LoVo (cell line): ENCODE measurements at regions not wholly inside any gene's neighbourhood (a gene's known extent, or its start where the extent isn't known, plus 50 kb on each side); places are given as distances from the start of the nearest gene placed in this dataset.

Experiments
- DNase-seq: peaks from one replicate; pipeline ENCODE4 v3.0.0-alpha.2; 2016; ENCODE audit warnings: low spot score

DNA sequence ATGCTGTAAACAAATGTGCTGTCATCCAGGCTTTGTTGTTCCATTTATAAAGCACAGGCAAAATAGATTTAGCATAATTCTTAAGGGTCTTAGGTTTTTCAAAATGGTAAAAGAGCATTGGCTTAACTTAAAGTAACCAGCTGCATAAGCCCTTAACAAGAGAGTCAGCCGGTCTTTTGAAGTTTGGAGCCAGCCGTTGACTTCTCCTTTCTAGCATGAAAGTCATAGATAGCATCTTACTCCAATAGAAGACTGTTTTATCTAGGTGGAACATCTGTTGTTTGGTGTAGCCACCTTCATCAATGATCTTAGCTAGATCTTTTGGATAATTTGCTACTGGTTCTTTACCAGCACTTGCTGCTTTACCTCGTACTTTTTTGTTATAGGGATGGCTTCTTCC is 297.5 kb upstream of the DCBLD2 start:
- DNase-seq: no peak

DNA sequence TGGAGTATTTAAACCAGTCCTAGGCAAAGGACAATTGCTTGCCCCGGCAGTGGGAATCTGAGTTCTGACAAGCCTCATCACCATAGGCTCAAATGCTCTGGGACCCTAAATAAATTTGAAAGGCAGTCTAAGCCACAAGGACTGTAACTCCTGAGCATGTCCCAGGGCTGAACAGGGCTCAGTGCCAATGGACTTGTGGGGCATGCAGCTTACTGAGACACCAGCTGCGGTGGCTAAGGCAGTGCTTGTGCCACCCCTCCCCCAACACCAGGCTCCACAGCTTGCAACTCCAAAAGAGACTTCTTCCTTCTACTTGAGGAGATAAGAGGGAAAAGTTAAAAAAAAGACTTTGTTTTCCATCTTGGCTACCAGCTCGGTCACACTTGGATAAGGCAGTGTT is 289.7 kb upstream of the DCBLD2 start:
- no peak for DNase-seq

DNA sequence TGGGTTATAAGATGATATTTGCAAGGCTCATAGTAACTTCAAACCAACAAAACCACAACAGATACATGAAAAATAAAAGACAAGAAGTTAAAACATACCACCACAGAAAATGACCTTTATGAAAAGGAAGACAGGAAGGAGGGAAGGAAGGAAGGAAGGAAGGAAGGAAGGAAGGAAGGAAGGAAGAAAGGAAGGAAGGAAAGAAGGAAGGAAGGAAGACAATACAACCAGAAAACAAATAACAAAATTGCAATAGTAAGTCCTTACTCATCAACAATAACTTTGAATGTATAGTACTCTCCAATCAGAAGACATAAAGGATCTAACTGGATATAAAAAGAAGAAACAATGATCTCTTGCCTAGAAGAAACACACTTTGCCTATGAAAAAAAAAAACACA is 287.4 kb upstream of the DCBLD2 start:
- DNase-seq: no peak

DNA sequence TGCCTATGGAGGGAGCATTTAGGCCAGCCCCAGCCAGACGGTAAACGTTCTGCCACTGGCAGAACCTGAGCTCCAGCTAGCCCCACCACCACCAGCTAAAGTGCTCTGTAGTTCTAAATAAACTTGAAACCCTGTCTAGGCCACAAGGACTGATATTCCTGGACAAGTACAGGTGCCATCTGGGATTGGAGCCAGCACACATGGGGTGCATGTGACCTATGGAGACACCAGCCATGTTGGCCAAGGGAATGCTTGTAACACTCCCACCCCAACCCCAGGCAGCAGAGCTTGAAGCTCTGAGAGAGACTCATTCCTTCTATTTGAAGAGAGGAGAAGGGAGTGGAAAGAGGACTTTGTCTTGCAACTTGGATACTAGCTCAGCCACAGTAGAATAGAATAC is 284.5 kb upstream of the DCBLD2 start:
- DNase-seq: no peak

DNA sequence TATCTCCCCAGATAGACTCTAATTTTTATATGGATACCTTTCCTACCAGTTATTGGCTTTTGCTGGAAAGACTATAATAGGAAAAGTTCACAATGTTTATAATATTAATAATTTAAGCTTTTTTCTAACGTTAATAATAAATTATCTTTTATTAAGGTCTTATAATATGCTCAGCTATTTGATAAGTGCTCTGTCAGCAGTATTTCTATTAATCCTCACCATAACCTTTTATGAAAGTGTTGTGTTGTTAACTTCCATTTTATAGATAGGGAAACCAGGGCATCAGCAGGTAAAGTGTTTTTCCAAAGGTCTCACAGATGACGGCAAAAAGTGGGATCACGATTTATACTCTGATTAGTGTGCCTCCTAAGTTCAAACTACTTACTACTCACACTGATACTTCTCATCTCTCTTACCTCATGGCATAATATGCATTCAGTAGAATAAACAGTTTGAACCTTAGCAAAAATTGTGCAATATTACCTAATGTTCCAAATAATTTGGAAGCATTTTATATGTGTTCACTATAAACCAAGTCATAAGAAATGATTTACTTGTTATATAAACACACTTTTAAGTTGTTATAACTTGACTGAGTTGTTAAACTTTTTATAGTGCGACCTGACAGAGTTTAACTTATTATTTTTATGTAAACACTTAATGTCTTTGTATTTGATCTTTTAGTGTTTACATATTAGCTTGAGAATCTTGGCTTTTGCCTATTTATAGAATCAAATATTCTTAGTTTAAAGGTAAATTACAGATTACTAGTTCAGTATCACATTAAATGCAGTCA is 274.9 kb upstream of the DCBLD2 start:
- DNase-seq: no peak

DNA sequence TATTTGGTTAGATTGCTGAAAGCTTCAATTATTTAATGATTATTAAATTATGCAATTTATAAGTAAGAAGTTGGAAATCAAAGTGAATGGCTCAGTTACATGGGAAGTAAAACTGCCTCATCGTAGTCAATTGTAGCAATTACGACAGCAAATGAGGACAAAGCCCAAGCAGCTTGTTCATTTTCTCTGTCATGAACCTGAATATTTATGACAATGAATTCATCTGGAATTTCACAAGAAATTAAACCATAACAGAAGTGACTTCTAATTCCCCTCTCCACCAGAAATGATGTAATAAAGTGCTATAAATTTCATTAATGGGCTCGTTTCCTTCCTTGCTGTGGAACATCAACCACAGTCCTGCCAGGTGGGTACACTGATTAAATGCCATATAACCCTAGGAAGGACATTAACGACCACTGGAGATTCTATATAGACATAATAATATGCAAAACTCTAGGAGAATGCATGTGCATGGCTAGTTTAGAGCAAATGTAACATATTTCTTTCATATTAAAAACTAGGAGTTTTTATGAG is 273.8 kb upstream of the DCBLD2 start:
- DNase-seq: no peak

DNA sequence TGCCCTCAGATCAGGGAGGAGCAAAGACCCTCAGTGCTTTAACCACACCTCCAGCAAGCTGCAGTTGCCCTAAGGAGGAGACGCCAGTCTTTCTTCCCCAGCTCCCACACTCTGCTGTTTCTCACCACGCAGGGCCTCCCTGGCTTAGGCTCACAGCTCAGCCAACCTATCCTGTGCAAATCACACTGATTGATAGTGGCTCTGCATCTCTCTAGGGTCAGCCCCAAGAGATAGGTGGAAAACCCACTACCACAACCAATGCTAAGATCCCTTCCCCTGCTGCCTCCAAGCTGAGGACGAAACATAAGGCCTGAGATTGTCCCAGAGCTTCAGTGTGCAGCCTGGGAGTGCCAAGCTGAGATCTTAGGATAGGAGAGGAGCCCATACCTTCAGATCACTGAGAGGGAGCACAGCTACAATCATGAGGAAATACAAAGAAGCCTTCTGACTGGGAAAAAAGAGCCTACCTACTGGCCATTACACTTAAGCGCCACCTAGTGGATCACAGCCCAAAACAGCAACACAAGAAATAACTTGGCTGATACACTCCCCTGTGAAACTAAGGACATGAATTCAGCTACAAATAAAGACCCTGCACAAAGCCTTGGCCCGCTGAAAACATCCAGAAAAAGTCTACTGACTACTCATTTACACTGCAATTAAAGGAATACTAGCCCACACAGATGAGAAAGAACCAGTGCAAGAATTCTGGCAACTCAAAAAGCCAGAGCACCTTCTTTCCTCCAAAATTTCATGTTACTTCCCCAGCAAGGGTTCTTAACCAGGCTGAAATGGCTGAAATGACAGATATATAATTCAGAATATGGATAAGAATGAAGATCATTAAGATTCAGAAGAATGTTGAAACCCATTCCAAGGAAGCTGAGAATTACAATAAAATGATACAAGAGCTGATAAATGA is 271.5 kb upstream of the DCBLD2 start:
- DNase-seq: peak; percentile 63

DNA sequence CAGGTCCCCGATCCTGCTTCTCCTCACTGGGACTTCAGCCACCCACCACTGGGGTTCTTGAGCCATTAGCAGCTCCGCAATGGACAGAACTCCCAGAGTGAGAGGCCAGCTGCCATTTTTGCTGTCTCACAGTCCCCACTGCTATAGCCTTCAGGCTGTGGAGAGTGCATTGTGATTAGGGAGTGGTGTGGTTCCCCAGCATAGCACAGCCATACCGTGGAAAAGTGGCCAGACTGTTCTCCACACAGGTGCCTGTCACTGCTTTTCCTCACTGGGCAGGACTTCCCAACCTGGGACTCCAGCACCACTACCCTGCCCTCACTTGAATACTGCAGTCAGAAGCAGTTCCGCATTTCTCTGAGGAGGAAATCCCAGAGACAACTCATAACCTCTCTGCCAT is 270.3 kb upstream of the DCBLD2 start:
- DNase-seq: no peak

DNA sequence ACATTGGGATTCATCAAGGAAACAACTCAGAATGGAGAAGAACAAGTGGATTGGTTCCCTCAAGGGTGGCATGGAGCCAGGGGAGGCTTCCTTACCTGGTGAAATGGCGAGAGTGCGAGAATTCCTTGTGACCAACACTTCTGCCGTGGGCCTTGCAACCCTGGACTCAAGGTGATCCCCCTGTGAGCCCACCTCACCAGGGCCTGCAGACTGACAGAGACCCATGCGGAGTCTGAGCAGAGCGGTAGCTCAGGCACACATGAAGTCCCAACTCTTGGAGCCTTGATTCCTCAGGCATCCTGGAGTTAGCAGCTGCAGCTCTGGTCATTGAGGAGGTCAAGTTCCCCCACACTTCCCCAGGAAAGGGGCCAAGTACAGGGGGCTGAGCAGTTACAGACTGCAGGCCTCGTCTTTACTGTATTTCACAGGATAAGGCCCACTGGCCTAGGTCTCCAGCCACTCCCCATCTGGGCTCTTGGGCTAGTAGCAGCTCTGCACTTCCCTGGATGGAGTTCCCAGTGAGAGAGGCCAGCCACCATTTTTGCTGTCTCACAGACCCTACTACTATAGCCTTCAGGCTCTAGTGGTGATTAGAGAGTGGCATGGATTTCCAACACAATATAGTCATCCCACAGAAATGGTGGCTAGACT is 269.5 kb upstream of the DCBLD2 start:
- DNase-seq: no peak

DNA sequence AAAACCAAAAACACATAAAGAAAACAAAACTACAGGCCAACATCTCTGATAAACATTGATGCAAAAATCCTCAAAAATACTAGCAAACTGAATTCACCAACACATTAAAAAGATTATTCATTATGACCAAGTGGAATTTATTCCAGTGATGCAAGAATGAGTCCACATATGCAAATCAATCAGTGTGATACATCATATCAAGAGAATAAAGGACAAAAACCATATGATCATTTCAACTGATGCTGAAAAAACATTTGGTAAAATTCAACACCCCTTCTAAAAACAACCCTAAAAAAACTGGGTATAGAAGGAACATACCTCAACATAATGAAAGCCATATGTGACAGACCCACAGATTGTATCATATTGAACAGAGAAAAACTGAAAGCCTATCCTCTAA is 265.6 kb upstream of the DCBLD2 start:
- no peak for DNase-seq

DNA sequence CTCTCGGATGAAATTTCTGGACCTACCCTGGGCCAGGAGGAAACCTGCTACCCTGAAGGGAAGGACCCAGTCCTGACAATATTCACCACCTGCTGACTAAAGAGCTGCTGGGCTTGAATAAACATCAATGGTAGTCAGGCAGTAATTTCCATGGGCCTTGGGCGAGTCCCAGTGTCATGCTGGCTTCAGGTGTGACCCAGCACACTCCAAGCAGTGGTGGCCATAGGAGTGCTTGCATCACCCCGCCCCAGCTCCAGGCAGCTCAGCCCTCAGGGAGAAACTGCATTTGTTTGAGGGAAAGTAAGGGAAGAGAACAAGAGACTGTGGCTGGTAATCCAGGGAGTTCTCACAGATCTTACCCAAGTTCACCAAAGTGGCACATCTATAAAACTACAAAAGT is 261.8 kb upstream of the DCBLD2 start:
- no peak for DNase-seq

DNA sequence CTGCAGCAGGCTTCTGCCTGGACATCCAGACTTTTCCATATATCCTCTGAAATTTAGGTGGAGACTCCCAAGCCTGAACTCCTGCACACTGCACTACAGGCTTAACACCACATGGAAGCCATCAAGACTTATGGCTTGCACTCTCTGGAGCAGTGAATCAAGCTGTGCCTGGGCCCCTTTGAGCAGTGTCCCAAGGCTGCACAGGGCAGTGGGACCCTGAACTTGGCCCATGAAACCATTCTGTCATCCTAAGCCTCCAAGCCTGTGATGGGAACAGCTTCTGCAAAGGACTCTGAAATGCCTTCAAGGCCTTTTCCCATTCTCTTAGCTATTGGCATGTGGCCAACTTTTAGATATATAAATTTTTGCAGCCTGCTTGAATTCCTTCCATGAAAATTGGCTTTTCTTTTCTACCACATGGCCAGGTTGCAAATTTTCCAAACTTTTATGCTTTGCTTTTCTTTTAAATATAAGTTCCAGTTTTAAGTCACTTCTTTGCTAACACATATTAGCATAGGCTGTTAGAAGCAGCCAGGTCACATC is 257.8 kb upstream of the DCBLD2 start:
- DNase-seq: no peak

DNA sequence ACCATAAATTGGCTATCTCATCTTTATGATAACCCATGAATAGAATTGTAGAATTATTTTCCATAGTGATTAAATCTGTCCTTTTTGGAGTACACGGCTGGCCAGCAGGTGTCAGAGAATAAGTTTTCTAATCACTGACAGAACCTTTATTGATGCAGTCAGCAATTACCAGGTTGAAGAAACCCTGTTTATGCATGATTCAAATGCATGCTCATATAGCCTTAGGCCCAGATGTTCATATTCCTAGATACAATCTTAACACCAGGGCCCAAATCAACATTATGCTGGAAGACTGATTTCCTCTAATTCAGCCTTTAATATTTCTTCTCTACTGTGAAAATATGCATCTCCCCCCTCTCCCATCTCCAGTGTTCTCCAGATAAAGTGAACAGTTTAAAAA is 243.5 kb upstream of the DCBLD2 start:
- no peak for DNase-seq

DNA sequence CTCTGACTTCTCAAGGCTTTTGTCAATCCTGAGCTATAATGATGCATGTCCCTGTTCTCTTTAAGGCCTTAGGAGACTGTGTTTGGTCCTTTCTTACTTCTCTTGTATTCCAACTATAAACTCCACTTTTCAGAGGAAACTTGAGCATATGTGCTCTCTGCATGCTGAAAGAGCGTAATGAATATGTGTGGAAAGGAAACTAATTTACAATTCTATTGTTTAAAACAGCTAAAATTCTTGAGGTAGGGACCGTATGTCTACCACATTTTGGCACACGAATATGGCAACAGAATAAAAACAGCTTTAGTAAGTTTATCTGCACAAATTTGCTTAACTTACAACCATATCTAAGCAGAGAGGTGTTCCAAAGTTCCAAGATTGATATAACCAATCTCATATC is 242.0 kb upstream of the DCBLD2 start:
- no peak for DNase-seq

DNA sequence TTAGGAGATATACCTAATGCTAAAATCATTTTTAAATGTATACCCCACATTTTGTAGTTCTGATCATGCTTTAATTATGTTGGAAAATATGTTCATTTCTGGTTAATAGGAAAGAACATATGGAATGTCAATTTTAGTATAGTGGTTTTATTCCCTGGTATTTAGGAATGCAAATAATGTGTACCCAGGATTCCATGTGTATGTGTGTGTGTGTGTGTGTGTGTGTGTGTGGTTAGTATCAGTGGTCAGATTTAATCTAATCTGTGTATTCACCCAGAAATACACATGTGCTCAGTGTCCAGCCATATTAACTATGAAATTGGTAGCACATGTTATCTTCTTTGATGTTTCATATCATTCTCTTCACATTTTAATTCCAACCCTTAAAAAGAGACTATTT is 233.5 kb upstream of the DCBLD2 start:
- no peak for DNase-seq

DNA sequence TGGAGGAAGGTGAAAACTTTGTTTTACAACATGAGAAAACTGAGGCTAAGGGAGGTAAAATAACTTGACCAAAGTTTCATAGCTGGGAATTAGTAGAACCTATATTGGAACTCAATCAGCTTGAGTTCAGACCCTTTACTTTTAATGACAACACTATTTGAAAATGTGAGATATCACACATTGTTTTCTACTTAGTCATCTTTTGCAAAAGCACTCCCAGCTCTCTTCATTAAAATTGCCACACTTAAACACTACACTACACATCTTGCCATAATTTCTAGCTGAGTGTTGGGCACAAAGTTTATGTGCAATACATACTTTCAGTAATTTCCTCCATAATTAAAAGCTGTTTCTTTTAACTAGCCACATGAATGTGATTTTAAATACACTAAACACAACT is 230.4 kb upstream of the DCBLD2 start:
- DNase-seq: no peak

DNA sequence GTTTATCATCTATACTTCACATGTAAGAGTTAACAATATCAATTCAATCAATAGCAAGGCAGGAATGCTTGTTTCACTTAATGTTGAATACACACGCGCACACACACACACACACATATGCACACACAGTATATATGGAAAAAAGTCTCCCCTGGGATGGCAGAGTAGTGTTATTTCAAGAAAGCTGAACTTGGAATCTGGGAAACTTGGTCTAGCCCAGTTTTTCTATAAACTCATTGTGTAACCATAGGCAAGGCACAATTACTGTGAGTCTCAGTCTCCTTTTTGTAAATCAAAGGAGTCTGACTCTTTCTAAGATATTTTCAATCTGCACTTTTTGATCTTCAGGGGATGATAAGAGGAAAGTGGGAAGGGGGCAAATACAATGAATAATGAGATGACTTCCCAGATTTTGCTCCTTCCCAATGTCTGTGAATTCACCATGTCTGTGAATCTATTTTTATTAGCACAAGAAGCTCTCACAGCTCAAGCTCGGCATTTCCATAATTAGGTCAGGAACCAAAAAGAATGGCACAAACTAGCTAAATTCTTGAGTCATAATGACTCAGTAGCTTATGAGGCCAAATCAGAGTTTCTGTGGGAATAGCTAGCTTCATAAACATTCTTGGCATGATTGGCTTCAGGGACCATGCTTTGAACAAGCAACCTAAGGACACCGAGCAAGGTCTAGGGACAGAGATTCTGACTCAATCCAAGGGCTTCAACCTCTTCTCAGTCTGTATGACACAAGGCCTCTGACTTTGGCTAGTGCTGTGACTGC is 227.4 kb upstream of the DCBLD2 start:
- DNase-seq: peak; percentile 60

DNA sequence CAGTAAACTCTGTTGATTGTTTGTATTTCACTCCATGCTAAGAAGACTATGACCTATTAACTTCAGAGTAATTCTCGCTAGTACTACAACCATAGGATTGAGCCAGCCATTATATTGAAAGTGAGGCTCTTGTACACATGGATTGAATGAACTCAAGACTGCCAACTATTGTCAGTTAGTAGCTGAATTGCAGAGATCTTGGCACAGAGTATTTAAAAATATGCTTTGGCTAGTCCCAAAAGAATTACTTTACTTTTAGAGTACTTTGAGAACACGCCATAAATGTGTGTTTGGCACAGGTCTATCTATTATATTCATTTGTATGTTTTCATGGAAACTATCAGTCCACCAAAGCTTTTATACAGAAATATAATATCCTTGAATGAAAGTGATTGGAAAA is 226.7 kb upstream of the DCBLD2 start:
- no peak for DNase-seq

DNA sequence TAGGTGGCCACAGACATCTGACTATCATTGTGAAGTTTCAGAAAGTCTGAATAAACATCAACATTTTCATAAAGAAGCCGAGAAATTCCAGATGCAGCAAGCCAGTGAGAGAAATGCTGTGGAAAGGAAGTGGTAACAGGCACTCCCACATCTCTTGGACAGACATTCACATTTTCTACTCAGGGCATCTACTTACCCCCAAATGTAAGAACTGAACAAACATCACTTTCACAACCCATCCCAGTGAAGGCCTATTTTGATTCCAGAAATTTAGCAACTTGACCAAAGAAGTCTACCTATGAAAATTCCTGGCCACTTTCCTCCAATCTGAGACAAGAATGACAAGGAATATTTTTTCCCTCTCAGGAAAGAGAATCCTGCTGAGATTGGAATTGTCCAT is 224.8 kb upstream of the DCBLD2 start:
- no peak for DNase-seq

DNA sequence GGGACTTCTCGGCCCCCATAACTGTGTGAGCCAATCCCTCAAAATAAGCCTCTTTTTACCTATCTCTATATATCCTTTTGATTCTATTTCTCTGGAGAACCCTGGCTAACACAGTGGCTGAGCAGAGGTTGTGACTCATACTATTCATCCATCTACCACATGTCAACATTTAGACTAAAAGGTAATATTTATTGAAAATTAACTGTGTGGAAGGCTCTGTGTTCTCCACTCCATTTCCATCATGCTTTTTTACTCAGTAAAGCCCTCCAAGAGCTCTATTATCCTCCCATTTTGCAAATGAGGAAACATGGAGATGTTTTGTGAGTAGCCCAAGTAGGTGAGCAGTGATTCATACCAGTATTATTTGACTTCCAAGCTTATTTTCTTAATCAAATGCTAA is 217.9 kb upstream of the DCBLD2 start:
- DNase-seq: no peak

DNA sequence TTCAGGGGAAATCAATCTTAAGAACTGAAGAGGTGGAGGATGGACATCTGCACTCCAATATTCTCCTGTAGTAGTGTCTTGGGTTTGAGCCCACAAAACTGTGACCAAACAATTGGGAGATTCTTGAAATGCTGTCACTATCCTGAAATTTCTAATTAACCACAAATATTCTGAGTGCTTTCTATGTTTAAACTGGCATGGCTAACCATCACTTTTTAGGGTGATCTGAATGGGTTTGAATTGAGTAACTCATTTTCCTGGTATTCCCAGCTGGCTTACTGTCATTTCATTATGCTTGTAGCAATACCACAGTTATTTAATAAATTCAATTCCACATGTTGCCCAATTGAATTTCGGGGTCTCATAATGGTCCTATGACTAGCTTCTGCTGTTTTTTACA is 216.9 kb upstream of the DCBLD2 start:
- DNase-seq: no peak
